ENCODE measurements at regions not wholly inside any gene's neighbourhood (a gene's known extent, or its start where the extent isn't known, plus 50 kb on each side); places are given as distances from the start of the nearest gene placed in this dataset.

GRCh38 chrX:22520128-22520828 is 247.6 kb downstream of the CBLL2 start:
- TF ChIP-seq CTCF (IDR thresholded peaks at IDR 0.05; ENCODE audit: insufficient read depth, low read depth, low read length, missing control alignments) = no peak
- no peak overlapping the region for H3K4me3 ChIP-seq (ENCODE audit: low read length)
- peak; percentile 90 for DNase-seq (ENCODE audit: low read depth)

GRCh38 chrX:22526339-22526738 is 253.6 kb downstream of the CBLL2 start:
- no peak for TF ChIP-seq CTCF (IDR thresholded peaks at IDR 0.05; ENCODE audit: insufficient read depth, low read depth, low read length, missing control alignments)
- no peak overlapping the region for H3K4me3 ChIP-seq (ENCODE audit: low read length)
- peak; percentile 91 for DNase-seq (ENCODE audit: low read depth)

DNA sequence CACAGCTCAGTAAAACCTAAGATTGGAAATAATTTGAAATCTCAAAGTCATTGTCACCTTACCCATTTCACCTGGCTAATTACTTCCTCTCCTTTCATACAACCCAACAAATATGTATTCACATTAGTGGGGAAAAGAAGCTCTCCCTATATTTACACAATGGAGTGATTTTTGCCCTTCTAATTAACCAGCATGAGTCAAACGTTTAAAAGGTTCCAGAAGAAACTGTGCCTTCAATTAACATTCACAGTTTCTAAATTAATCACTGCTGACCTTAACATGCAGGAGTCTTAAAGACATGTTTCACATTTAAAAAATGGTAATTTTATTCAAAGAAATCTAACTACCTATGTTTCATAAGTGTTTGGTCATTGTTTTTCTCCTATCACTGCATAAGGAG is 254.6 kb downstream of the CBLL2 start:
- no peak for TF ChIP-seq CTCF (IDR thresholded peaks at IDR 0.05; ENCODE audit: insufficient read depth, low read depth, low read length, missing control alignments)
- no peak for DNase-seq (ENCODE audit: low read depth)
- no peak overlapping the region for H3K4me3 ChIP-seq (ENCODE audit: low read length)

GRCh38 chrX:22533898-22534297 is 261.2 kb downstream of the CBLL2 start:
- H3K4me3 ChIP-seq (ENCODE audit: low read length) = no peak overlapping the region
- TF ChIP-seq CTCF (IDR thresholded peaks at IDR 0.05; ENCODE audit: insufficient read depth, low read depth, low read length, missing control alignments) = no peak
- no peak for DNase-seq (ENCODE audit: low read depth)

DNA sequence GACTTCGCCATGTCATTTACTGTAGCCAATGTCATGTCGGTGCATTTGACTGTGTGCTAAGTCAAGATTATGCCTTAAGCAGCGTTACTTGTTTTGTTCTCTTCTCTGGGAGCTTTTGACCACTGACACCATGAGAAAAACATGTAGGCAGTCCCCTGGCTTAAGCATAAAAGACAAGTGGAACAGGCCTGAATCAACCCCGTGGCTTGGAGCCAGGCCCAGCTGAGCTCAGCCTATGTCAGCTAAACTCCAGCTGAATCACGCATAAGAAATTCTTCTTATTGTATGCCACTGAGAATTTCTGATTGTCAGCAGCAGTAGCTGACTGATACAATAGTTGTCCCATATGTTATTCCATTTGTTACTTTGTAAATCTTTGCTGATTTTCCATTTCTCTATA is 261.9 kb downstream of the CBLL2 start:
- DNase-seq (ENCODE audit: low read depth) = peak; percentile 92
- no peak overlapping the region for H3K4me3 ChIP-seq (ENCODE audit: low read length)
- no peak for TF ChIP-seq CTCF (IDR thresholded peaks at IDR 0.05; ENCODE audit: insufficient read depth, low read depth, low read length, missing control alignments)

- no peak for TF ChIP-seq CTCF (IDR thresholded peaks at IDR 0.05; ENCODE audit: insufficient read depth, low read depth, low read length, missing control alignments)
- H3K4me3 ChIP-seq (ENCODE audit: low read length) = no peak overlapping the region
Observed at GRCh38 chrX:22536746-22537304, 264.1 kb downstream of the CBLL2 start.

DNA sequence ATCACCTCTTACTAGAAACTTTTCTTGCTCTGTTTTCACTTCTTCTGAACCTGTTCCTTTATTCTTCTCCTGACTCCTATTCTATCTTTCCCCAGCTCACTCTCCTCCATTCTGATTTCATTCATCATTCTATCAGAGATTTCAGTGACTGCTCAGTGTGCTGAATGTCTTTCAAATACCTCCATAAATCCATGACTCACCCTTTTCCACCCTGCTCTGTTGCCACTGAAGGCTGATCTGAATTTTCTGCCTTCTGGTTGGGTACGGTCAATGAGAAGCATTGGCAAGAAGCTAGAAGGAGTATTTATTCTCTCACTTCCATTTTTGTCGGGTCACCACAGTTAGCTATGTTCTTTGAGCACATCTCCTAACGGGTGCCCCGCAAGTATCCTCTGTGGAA is 265.9 kb downstream of the CBLL2 start:
- DNase-seq (ENCODE audit: low read depth) = peak; percentile 29
- TF ChIP-seq CTCF (IDR thresholded peaks at IDR 0.05; ENCODE audit: insufficient read depth, low read depth, low read length, missing control alignments) = no peak

More at GRCh38 chrX:22536746-22537304, 264.1 kb downstream of the CBLL2 start:
- DNase-seq (ENCODE audit: low read depth) = peak; percentile 10

More for the DNA sequence above, 265.9 kb downstream of the CBLL2 start:
- no peak overlapping the region for H3K4me3 ChIP-seq (ENCODE audit: low read length)

Data from epithelial cell of esophagus (primary cell).